ENCODE measurements at regions not wholly inside any gene's neighbourhood (a gene's known extent, or its start where the extent isn't known, plus 50 kb on each side); places are given as distances from the start of the nearest gene placed in this dataset.

- TF ChIP-seq, protein P1, sequence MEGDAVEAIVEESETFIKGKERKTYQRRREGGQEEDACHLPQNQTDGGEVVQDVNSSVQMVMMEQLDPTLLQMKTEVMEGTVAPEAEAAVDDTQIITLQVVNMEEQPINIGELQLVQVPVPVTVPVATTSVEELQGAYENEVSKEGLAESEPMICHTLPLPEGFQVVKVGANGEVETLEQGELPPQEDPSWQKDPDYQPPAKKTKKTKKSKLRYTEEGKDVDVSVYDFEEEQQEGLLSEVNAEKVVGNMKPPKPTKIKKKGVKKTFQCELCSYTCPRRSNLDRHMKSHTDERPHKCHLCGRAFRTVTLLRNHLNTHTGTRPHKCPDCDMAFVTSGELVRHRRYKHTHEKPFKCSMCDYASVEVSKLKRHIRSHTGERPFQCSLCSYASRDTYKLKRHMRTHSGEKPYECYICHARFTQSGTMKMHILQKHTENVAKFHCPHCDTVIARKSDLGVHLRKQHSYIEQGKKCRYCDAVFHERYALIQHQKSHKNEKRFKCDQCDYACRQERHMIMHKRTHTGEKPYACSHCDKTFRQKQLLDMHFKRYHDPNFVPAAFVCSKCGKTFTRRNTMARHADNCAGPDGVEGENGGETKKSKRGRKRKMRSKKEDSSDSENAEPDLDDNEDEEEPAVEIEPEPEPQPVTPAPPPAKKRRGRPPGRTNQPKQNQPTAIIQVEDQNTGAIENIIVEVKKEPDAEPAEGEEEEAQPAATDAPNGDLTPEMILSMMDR (IDR thresholded peaks at IDR 0.05; ENCODE audit: poor library complexity, severe bottlenecking), result no peak
- TF ChIP-seq EZH2 (IDR thresholded peaks at IDR 0.05; ENCODE audit: borderline replicate concordance, insufficient read depth, low read length, poor library complexity, severe bottlenecking) (no peak), EP300 (conservative IDR thresholded peaks at IDR 0.05; ENCODE audit: poor library complexity, severe bottlenecking) (no peak), POLR2AphosphoS5 (IDR thresholded peaks at IDR 0.05) (no peak), TAF1 (IDR thresholded peaks at IDR 0.05; ENCODE audit: low read depth) (no peak)
These were observed 125.7 kb downstream of the FGF18 start for GRCh38 chr5:171544913-171545765.

Data from neural cell (in vitro differentiated cells).